GM18868 (cell line): ENCODE measurements at regions not wholly inside any gene's neighbourhood (a gene's known extent, or its start where the extent isn't known, plus 50 kb on each side); places are given as distances from the start of the nearest gene placed in this dataset.

Experiments
- ATAC-seq: cut with Tn5 transposase; IDR thresholded peaks from one replicate; pipeline ENCODE4 v1.9.1; 2021; ENCODE audit warnings: mild to moderate bottlenecking, moderate library complexity; ENCODE audit not compliant: unreplicated experiment

DNA sequence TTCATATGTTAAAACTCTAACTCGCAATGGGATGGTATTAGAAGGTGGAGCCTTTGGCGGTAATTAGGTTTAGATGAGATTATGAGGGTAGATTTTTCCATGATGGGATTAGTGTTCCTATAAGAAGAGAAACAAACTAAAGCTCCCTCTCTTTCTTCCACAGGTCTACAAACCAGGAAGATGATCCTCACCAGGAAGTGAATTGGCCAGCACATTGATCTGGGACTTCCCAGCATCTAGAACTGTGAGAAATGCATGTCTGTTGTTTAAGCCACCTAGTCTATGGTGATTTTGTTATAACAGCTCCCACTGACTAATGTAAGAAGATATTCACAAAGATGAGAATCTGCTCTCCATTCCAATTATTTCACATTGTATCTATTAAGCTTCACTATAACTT, 2266.9 kb downstream of the PCDH7 start:
- ATAC-seq = no peak

DNA sequence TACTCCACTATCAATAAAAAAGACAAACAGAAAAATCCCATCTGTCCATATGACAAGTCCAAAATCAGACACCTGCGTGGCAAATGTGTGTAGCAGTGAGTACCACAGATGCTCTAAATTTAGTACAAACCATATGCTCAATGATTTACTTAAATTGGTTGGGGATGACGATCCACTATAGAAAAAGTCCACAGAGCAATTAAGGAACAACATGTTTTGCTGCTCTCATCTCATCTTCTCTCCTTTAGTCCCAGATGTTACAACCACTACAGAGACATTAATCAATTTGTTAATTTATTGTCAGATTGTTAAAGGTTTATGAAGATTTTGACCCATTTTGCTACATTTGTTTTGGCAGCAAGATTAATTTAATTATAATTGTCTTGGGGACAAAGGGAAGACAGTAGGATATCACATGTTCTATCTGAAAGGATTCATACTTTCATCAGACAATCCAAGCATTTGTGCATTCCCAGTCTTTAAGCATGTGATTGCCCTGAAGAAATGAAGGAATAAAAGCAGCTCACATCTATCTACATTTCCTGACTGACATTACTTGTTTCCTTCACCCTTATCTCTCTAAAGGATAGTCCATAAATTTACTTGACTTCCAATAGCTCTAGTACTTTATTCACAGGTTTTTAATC, 2268.1 kb downstream of the PCDH7 start:
- ATAC-seq = no peak

DNA sequence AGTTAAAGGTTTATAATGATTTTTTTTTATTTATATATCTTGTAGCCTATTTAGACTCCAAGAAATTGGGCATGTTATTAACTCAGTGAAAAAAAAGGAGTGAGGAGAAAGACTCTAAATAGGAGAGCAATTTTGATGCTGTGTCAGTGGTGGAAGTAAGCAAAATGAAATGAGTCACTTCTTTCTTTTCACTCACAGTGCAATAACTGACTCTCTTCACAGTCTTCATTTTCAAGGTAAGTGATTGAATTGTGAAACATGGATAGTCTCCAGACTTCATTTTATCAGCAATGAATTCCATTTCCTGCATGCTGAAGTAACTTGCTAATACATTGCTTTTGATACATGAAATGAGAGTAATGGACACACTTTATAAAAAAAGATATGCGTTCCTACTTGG, 2271.5 kb downstream of the PCDH7 start:
- no peak for ATAC-seq

DNA sequence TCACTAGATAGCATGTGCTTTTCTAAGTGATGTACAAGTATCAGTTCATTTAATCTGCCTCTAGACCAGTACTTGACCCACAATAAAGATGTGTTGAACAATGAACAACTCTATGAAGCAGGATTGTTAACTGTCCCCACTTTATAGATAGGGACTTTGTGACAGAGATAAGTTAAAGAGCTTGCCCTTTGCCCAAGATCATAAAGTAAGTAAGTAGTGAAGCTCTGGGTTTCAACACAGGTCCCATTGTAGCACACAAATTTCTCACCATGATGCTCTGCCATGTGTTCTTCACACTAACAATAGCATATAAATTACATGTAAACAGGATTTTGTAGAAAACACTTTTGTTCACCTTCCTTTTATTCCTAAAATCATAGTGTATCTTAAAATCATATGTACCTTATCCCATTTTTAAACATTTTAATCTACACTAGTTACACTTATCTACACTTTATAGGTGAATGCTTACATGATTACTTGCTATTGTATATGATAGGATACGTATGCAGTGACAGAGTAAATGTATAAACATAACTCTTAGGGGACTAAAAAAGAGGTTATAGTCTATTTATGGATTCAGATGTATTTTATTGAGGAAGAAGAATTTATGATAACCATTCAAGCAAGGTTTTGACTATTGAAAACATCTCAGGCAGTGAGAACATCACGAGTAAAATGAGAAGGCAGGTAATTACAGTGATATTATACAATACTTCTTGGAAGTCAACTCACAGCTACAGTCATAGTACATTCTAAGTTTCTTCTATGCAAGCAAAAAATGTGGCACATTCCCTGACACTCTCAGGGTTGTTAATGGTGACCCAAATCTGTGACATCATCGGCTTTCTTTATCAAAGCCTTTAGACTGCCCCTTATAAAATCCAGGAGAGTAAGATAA, 2275.1 kb downstream of the PCDH7 start:
- no peak for ATAC-seq

DNA sequence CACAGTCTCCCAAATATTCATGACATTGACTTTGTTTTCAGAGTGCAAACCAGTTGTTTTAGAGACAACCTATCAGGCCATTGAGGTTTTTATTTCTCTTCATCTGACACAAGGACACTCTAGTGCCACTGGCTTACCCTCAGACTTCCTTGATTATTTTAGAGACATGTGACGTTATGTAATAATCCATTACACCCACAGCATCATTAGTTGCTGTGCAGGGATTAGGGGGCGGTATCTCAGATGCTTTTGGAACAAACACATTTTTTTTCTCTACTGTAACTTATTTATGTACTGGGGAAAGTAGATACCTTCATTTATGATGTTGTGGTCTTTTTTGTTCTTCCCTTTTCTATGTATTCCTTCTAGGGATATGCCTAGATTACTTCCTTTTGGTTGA, 2293.1 kb downstream of the PCDH7 start:
- no peak for ATAC-seq

DNA sequence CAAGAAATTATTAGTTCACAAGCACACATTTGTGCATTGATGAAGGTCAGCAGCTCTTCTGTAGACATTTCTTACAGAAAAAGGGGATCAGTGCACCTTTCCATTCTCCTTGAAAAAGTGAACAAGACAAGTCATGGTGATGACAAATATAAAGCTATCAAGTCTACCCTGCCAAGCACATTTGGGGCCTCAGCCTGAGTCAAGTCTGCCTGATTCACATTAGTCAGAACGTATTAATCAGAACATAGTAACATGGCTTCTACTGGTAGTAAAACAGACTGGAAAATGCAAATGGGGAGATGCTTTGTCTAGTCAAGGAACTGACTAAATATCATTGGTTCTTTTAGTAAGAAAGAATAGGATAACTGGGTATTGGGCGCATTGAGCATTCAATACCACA, 2305.1 kb downstream of the PCDH7 start:
- ATAC-seq = no peak

DNA sequence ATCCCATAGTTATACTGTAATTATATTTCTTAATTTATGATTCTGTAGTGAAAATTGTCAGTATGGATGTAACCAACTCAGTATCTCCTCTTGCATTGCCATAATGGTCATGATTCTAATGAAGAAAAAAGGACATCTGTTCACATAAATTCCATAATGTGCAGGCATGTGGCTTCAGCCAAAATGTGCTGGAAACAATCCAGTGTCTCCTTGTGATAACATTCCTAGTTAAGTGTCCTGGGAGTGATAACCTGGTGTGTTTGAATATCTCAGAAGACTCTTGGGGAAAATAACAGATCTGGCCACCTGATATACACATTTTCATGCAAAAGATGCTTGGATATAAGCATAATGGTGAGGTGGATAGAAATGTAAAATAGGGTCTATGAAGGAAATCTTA, 2309.8 kb downstream of the PCDH7 start:
- no peak for ATAC-seq

DNA sequence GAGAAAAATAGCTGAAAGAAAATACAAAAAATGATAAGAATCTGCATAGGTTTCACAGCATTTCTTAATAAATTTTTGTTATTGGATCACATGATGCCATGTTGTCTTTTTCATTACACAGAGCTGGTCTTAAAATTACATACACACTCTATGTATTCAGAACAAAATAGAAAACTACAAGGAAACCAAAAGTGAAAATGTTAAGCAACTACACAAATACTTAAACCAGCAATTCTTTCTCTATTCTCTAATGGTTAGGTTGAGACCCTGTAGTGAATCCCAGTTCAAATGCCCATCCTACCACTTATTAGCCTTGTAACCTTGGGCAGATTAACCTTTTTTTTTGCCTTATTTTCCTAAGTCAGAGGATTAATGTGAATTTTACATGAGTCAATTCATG, 2311.2 kb downstream of the PCDH7 start:
- no peak for ATAC-seq

DNA sequence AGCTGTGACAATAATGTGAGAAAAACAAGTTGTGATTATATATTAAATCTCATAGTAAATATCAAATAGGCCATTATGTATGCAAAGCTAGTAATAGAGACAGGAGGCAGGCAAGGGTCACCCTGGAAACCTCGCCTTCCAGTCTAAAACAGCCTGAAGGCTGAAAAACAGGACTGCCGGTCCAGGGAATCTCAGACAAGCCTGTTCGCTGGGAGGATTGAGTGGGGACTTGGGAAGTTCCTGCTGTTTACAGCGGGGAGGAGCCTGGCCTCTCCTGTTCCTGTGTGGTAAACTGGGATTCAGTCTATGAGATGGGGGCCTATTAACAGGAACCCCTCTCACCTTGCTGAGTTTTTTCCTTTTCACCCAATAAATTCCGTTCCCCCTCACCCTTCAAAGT, 2317.3 kb downstream of the PCDH7 start:
- ATAC-seq = no peak

DNA sequence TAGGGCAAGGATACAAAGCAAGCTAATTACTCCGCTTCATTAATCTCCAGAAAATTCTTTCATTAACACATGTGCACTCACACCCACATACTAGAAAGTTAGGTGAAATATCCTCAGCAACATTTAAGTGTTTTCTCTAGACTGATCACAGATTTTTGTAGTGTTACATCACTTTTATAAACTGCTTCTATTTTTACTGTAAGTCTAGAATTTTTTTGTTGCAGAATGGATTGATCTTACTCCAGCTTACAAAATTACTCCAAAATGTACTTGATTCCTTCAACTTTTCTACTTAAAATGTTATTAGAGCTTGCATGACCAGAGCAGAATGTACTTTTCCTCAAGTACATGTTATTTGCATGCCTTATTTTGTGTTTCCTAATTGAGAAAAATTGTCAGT, 2325.2 kb downstream of the PCDH7 start:
- ATAC-seq = no peak

DNA sequence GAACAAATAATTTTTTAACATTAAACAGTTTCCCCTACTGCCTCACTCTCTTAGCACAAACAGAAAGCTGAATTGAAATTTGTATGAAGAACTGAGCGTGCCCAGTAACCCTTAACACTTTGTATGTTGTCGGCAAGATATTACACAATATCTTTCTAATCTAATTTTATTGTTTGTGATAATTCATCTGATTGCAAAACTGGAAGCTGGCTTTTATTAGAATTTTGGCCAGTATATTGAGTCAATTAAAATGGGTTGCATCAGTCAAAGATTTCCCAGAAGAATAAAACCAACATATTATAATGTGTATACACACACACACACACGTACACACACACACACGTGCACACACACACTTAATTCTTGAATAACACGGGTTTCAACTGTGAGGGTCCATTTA, 2332.1 kb downstream of the PCDH7 start:
- ATAC-seq = no peak

DNA sequence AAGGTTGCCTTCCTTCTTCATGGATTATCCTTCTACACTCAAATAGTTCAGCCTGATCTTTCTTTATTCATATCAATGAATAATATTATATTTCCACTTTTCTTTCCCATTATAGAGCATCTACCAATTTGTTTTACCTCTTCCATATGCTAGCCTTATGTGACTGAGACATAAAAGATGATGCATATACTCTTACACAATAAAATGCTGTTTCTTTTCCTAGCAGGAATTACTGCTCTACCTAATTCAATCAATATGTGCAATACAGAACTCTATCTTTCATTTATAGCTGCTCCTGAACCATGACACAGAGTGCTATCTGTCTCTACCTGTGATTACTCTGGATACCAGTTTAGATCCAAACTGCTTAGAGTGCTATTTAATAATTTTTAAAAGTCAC, 2334.0 kb downstream of the PCDH7 start:
- ATAC-seq = no peak

DNA sequence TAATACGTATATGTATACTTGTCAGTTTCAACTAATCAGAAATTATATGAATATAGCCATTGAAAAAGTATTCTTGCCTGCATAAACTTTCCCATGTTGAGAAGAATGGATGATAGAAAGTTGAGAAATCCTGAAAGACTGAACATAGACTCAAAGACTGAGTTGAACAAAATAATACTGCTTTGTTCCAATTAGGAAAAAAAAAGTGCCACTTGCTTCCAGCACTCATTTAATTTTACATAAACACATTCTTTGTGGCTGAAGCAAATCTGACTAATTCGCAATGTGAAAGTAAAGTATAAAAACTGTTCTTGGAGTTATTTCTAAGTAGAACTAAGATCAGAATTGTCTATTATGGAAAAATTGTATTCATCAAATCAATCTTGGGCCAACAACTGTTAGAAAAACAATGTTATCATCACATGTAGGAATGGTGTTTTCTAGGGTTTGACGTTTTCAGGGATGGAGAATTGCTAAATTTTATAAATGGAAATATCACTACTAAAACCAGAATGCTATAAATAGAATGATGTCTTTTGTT, 2334.6 kb downstream of the PCDH7 start:
- no peak for ATAC-seq

DNA sequence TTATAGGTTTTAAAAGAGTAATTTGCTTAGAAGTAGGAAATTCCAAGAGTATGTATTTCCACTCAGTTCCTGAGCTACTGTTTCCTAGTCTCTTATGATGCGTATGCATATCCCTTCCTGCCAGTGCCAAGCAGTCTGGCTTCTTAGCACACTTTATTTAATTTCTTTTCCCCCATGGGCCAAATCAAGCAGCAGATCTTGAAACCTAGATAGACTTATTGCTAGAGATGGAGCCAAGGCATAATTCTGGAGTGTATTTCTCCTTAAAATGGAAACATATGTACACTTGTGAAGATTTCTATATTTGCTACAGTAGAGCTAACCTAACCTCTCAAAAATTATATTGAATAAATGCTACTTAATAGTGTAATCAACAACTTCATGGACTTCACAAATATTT, 2337.6 kb downstream of the PCDH7 start:
- ATAC-seq = no peak

DNA sequence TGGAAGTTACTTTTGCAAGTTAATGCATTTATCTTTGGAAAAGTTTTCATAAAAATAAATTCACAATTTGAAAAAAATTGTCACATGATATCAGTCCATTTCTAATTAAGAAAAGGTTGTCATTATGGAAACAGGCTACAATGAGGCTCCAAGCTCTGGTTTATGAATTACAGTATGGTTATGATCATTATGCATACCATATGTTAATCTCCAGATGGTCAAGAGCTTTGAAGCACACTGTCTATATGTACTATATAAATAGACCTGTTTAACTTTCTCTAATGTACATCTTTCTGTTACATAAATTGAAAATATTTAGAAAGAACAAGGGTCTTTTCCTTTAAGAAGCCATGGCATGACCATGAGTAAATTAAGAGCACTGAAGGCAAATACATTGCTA, 2338.8 kb downstream of the PCDH7 start:
- no peak for ATAC-seq

DNA sequence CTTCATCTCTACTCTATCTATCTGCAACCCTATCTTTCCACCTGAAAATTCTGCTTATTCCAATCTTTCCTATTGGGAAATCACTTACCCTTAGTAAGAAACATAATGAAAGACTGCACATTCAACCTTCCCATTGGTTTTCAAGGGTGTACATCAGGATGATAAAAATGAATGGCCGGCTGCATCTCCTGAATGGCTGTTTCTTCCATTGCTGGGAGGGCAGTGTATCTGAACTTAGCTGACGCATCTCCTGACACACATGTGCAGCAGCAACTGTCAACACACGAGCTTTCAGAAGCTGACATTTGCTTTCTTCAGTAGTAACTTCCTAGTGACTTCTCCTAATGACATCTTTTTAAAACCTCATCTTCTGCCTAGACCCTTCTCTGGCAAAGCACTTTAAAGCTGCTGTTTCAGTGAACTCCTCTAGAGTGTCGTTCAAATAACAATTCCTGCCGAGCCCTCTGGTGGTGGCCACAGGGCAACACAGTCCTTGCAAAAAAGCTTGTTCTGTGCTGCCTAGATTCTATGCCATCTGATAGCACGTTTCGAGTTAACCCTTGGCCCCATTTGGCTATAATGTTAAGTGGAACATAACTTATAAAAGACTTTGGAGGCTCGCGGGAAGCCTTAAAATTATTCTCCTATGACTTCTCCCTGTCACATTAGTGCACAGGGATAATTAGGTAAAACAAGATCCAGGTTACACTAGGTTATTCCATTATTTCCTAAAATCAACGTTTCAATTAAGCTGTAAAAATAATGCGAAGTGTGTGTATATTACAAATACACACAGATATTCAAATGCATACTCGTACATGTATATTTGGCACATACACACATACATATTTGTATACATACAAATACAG, 2340.7 kb downstream of the PCDH7 start:
- peak; percentile 98 for ATAC-seq

DNA sequence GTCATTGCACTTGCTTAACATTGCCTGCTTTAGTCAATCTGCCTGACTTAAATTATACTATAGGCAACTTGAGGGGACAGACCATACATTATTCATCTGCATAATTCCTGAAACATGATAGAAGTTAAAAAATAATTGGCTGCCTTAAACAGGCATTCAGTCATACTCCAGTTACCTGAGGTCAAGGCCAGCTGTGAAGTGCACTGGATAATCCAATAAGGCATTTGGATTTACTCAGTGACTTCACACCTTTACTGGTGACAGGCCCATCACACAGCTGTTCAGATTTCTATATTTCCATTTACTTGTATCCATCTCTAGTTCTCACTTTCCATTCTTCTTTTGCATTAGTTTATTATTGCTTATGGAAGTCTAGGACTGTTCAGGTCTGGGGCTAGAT, 2341.6 kb downstream of the PCDH7 start:
- ATAC-seq = no peak

DNA sequence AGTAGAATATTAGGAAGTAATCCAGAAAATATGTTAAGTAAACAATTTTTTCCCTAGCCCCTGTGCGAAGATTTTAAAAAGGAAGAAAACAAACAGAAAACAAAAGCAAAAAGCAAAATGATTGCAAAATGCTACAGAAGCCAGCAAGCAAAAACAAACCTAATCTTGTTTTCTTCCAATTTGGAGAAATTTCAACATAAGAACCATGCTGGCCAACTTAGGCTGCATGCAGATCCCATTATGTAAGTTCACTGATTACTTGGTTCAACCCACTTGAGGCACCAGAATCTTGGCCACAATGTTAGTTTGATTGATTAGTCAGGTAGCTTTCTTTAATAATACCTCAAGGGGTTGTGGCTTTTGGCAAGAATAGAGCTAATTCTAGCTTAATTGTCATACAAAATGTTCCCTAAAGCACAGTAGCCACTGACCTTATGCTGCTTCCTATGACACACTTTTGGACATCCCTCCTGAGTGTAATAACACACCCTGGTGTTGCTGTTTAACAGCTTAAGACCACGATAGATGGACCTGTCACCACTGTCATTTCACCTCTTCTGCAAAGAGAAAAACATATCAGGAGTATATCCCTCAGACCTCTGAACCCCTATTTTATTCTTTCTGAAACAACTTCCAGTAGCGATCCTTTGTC, 2342.1 kb downstream of the PCDH7 start:
- ATAC-seq = no peak

DNA sequence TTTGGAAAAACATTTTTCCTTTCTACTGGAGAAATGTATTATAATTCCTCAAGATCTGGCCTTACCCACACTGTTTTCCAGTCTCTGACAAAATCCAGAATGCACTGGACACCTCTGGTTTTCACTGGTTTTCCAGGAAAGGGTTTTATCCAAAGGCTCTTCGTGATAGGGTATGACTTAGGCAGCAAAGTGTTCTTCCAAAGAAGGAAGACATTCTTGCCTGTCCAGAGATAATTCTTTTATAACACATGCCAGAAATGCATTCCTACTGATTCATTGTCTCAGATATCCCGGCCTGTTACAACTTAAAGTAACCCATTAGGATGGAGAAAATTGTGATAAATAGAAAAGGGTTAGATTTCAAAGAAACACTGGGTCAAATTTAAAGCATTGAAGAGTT, 2343.1 kb downstream of the PCDH7 start:
- ATAC-seq = no peak

DNA sequence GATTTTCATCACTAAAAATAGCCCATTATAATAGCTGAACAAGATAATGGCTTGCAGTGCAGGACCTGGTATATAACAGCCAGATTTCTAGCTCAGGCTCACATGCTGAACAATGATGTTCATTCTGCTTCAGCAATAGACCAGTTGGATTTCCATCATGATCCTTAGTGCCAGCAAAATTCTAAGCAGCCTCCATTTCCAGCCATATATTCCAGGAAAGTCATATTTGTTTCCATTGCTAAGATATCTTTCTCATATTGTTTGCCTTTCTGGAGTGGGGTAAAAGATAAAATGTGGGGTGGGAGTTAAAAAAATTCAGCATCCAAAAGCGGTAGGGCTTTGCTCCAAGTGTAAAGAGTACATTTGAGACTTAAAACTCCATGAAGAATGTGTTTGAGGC, 2344.1 kb downstream of the PCDH7 start:
- ATAC-seq = no peak

DNA sequence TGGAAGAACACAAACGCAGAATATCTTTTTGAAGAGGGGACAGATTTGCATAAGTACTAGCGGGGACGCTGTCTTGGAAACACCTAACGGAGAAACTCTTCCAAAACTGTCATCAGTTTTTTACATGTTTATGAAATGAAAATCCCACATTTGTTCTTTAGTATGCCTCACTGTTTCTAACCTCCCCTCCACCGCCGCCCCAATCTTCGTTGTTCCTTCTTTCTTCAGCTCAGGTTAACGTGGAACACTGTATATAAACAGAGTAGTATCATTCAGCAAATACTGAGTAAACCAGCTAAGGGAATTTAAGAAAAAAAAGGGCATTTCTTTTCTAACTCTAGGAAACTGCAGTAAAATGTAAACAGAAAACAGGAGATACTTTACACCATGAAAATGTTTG, 2345.6 kb downstream of the PCDH7 start:
- ATAC-seq = no peak
